HEK293T (cell line): ENCODE measurements at regions not wholly inside any gene's neighbourhood (a gene's known extent, or its start where the extent isn't known, plus 50 kb on each side); places are given as distances from the start of the nearest gene placed in this dataset.

ENCODE experiments used
- FOXK2 ChIP-seq: fragments of 450-650 bp; IDR thresholded peaks from 2 replicates; pipeline ENCODE4 v1.6.1; 2016; ENCODE audit warnings: mild to moderate bottlenecking
- FOXM1 ChIP-seq: fragments of 450-650 bp; IDR thresholded peaks from 2 replicates; pipeline ENCODE4 v1.6.1; 2017; ENCODE audit warnings: mild to moderate bottlenecking, borderline replicate concordance
- HDGF ChIP-seq: fragments of 450-650 bp; IDR thresholded peaks from 2 replicates; pipeline ENCODE4 v1.6.1; 2017; ENCODE audit warnings: antibody characterized with exemption, borderline replicate concordance
- ZNF384 ChIP-seq: fragments of 450-650 bp; IDR thresholded peaks from 2 replicates; pipeline ENCODE4 v1.6.1; 2016
- TF ChIP-seq, protein P1 (sequence below): fragments of 450-650 bp; IDR thresholded peaks from 2 replicates; pipeline ENCODE4 v1.6.1; 2016

DNA sequence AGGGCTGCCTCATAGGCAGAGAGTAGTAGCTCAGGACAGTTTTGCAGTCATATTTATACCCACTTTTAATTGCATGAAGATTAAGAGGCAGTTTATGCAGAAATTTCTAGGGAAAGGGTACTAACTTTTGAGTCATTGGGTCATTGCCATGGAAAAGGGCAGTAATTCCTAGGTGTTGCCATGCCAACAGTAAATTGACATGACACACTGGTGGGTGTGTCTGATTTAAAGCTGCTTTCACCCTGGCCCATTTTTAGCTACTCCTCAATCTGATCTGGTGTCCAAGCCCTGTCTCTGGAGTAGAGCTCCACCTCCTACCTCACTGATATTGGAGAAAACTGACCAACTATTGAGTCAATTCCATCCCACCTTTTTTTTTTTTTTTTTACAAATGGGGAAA lies 161.5 kb upstream of the ZKSCAN2 start:
- TF ChIP-seq HDGF (no peak), FOXM1 (no peak), ZNF384 (no peak), FOXK2 (no peak)
- TF ChIP-seq, protein P1, sequence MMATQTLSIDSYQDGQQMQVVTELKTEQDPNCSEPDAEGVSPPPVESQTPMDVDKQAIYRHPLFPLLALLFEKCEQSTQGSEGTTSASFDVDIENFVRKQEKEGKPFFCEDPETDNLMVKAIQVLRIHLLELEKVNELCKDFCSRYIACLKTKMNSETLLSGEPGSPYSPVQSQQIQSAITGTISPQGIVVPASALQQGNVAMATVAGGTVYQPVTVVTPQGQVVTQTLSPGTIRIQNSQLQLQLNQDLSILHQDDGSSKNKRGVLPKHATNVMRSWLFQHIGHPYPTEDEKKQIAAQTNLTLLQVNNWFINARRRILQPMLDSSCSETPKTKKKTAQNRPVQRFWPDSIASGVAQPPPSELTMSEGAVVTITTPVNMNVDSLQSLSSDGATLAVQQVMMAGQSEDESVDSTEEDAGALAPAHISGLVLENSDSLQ: no peak
